Chondrocyte (in vitro differentiated cells): ENCODE measurements at regions not wholly inside any gene's neighbourhood (a gene's known extent, or its start where the extent isn't known, plus 50 kb on each side); places are given as distances from the start of the nearest gene placed in this dataset.
"Not testable (repeated sequence)": the region's sequence is repeated elsewhere in the genome, so short reads cannot be mapped to it uniquely, and the experiment has no call there.

Source experiments
- DNase-seq: peaks from one replicate; pipeline ENCODE4 v3.0.0; 2021; ENCODE audit warnings: mixed read lengths, low spot score
- H3K27ac Mint-ChIP-seq: one replicate; pipeline ENCODE4 v1.8.0; 2021; ENCODE audit warnings: mild to moderate bottlenecking, moderate library complexity, mixed read lengths; ENCODE audit not compliant: unreplicated experiment
- H3K27me3 Mint-ChIP-seq: 2 replicates; pipeline ENCODE4 v1.8.0; 2021; ENCODE audit warnings: low read depth, mixed read lengths
- H3K36me3 Mint-ChIP-seq: 2 replicates; pipeline ENCODE4 v1.8.0; 2021; ENCODE audit warnings: low read depth, mixed read lengths
- H3K4me1 Mint-ChIP-seq: 2 replicates; pipeline ENCODE4 v1.8.0; 2021; ENCODE audit warnings: low read depth, mild to moderate bottlenecking, mixed read lengths
- H3K4me3 Mint-ChIP-seq: one replicate; pipeline ENCODE4 v1.8.0; 2021; ENCODE audit warnings: mild to moderate bottlenecking, moderate library complexity, mixed read lengths; ENCODE audit not compliant: unreplicated experiment
- H3K9me3 Mint-ChIP-seq: 2 replicates; pipeline ENCODE4 v1.8.0; 2021; ENCODE audit warnings: low read depth, mixed read lengths
- CTCF ChIP-seq: fragments of 200-600 bp; sonication (generic); IDR thresholded peaks from 2 replicates; pipeline ENCODE4 v1.5.0; 2021; ENCODE audit warnings: antibody characterized with exemption, mild to moderate bottlenecking, moderate library complexity

GRCh38 chr17:63223212-63223911 is 222.7 kb downstream of the CYB561 start:
- no peaks in the 10 kb centered on the region for H3K4me1 Mint-ChIP-seq
- TF ChIP-seq CTCF = no peak
- no peak for DNase-seq
- H3K27me3 Mint-ChIP-seq = no peaks in the 10 kb centered on the region
- peaks cover 5% of the 10 kb centered on the region for H3K9me3 Mint-ChIP-seq
- no peak overlapping the region for H3K4me3 Mint-ChIP-seq
- H3K27ac Mint-ChIP-seq = no peak overlapping the region
- peaks cover 2% of the 10 kb centered on the region for H3K36me3 Mint-ChIP-seq

DNA sequence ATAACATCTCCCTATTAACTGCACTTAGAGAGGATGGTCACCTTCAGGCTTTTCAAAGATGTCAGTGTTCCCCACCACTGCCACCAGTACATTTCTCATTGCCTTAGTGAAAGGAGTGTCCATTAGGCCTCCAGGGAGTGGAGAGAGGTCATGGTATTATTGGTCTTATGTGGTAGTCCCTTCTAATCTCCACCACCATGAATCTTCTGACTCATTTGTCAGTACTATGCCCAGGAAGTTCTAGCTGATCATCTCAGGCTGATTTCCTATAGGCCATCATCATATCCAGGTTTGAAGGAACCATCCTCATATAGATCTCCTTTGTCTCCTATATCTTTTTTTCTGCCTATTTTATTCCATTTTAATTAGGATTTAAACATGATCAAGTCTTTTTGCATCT is 221.5 kb downstream of the CYB561 start:
- Mint-ChIP-seq H3K9me3 (peaks cover 9% of the 10 kb centered on the region), H3K4me3 (no peak overlapping the region), H3K4me1 (no peaks in the 10 kb centered on the region), H3K27ac (no peak overlapping the region), H3K27me3 (no peaks in the 10 kb centered on the region), H3K36me3 (peaks cover 2% of the 10 kb centered on the region)
- no peak for TF ChIP-seq CTCF
- no peak for DNase-seq

DNA sequence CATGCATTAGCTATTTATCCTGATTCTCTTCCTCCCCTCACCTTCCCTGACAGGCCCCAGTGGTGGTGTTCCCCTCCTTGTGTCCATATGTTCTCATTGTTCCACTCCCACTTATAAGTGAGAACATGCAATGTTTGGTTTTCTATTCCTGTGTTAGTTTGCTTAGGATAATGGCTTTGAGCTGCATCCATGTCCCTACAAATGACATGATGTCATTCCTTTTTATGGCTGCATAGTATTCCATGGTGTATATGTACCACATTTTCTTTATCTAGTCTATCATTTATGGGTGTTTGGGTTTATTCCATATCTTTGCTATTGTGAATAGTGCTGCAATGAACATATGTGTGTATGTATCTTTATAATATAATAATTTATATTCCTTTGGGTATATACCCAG is 219.4 kb downstream of the CYB561 start:
- not testable (repeated sequence) for H3K27ac Mint-ChIP-seq, DNase-seq, H3K27me3 Mint-ChIP-seq, H3K4me3 Mint-ChIP-seq, H3K4me1 Mint-ChIP-seq
- Mint-ChIP-seq H3K36me3 (peaks cover 15% of the 10 kb centered on the region), H3K9me3 (peaks cover 24% of the 10 kb centered on the region)

- DNase-seq, H3K27ac Mint-ChIP-seq, H3K4me1 Mint-ChIP-seq, H3K27me3 Mint-ChIP-seq, H3K4me3 Mint-ChIP-seq: not testable (repeated sequence)
- Mint-ChIP-seq H3K36me3 (peaks cover 17% of the 10 kb centered on the region), H3K9me3 (peaks cover 32% of the 10 kb centered on the region)
These were observed 215.0 kb downstream of the CYB561 start for GRCh38 chr17:63231015-63231620.

- no peaks in the 10 kb centered on the region for H3K27me3 Mint-ChIP-seq
- H3K36me3 Mint-ChIP-seq = peaks cover 15% of the 10 kb centered on the region
- TF ChIP-seq CTCF = no peak
- peaks cover 30% of the 10 kb centered on the region for H3K9me3 Mint-ChIP-seq
- H3K4me3 Mint-ChIP-seq = no peak overlapping the region
- H3K4me1 Mint-ChIP-seq = no peaks in the 10 kb centered on the region
- no peak overlapping the region for H3K27ac Mint-ChIP-seq
- no peak for DNase-seq
These were observed 213.4 kb downstream of the CYB561 start for GRCh38 chr17:63232565-63233310.

GRCh38 chr17:63240106-63240505 is 206.0 kb downstream of the CYB561 start:
- TF ChIP-seq CTCF = no peak
- H3K9me3 Mint-ChIP-seq = peaks cover 4% of the 10 kb centered on the region
- H3K4me3 Mint-ChIP-seq = no peak overlapping the region
- peaks cover 8% of the 10 kb centered on the region for H3K36me3 Mint-ChIP-seq
- no peaks in the 10 kb centered on the region for H3K4me1 Mint-ChIP-seq
- DNase-seq = no peak
- H3K27me3 Mint-ChIP-seq = no peaks in the 10 kb centered on the region
- H3K27ac Mint-ChIP-seq = no peak overlapping the region
